GM18511 (cell line): ENCODE measurements at regions not wholly inside any gene's neighbourhood (a gene's known extent, or its start where the extent isn't known, plus 50 kb on each side); places are given as distances from the start of the nearest gene placed in this dataset.

ENCODE experiments used
- ATAC-seq: cut with Tn5 transposase; IDR thresholded peaks from one replicate; pipeline ENCODE4 v1.9.1; 2021; ENCODE audit warnings: mild to moderate bottlenecking, moderate library complexity; ENCODE audit not compliant: unreplicated experiment

GRCh38 chr2:16006537-16007166, 66.3 kb downstream of the MYCN start:
- ATAC-seq: no peak

- ATAC-seq: no peak
These were observed 65.6 kb downstream of the MYCN start for GRCh38 chr2:16005816-16006536.

GRCh38 chr2:16005389-16005788, 65.0 kb downstream of the MYCN start:
- ATAC-seq: no peak

- ATAC-seq: no peak
These were observed 63.5 kb downstream of the MYCN start for GRCh38 chr2:16003809-16004208.

GRCh38 chr2:16003152-16003551, 62.8 kb downstream of the MYCN start:
- no peak for ATAC-seq

- no peak for ATAC-seq
These were observed 62.2 kb downstream of the MYCN start for GRCh38 chr2:16002575-16002974.

- no peak for ATAC-seq
These were observed 61.8 kb downstream of the MYCN start for GRCh38 chr2:16002144-16002543.

- no peak for ATAC-seq
These were observed 60.3 kb downstream of the MYCN start for GRCh38 chr2:16000642-16001041.

GRCh38 chr2:15999596-16000469, 59.5 kb downstream of the MYCN start:
- no peak for ATAC-seq

- ATAC-seq: no peak
These were observed 57.5 kb downstream of the MYCN start for GRCh38 chr2:15997728-15998280.

- no peak for ATAC-seq
These were observed 56.4 kb downstream of the MYCN start for GRCh38 chr2:15996536-15997423.
